ENCODE measurements at regions not wholly inside any gene's neighbourhood (a gene's known extent, or its start where the extent isn't known, plus 50 kb on each side); places are given as distances from the start of the nearest gene placed in this dataset.
"Not testable (repeated sequence)": the region's sequence is repeated elsewhere in the genome, so short reads cannot be mapped to it uniquely, and the experiment has no call there.

DNA sequence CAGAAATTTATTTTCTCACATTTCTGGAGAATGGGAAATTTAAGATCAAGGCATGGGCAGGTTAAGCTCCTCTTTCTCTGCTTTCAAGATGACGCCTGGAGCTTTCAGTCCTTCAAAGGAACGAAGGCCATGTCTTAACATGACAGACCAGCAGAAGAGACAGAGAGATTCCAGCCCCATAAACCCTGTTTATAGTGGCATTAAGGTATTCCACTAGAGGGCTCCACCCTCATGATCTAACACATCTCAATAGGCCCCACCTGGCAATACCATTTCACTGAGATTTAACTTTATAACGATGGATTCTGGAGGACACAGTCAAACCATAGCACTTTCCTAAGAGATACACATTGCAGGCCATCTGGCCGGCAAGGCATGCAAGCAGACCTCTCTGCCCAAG, 1406.1 kb downstream of the RPIA start:
- not testable (repeated sequence) for H3K36me3 ChIP-seq (ENCODE audit: insufficient read depth, low read length); H3K27me3 ChIP-seq (ENCODE audit: insufficient read depth, low read length); H4K20me1 ChIP-seq (ENCODE audit: insufficient read depth, low read length); H3K4me2 ChIP-seq (ENCODE audit: low read length); H2AFZ ChIP-seq (ENCODE audit: low read length); H3K9me3 ChIP-seq (ENCODE audit: low read length); H3F3A ChIP-seq (ENCODE audit: insufficient read depth, low read length); H3K4me1 ChIP-seq (ENCODE audit: insufficient read depth, low read length, severe bottlenecking); H3K9me2 ChIP-seq (ENCODE audit: low read depth, low read length); H3K9ac ChIP-seq (ENCODE audit: low read length); H3K4me3 ChIP-seq (ENCODE audit: low read depth, low read length, poor library complexity, severe bottlenecking); H3K27ac ChIP-seq (ENCODE audit: low read depth, low read length, poor library complexity, severe bottlenecking); H3K79me2 ChIP-seq (ENCODE audit: insufficient read depth, low read length)

GRCh38 chr2:90105142-90105541, 1413.7 kb downstream of the RPIA start:
- H3K27me3 ChIP-seq (ENCODE audit: insufficient read depth, low read length); H3K4me3 ChIP-seq (ENCODE audit: low read depth, low read length, poor library complexity, severe bottlenecking); H3K27ac ChIP-seq (ENCODE audit: low read depth, low read length, poor library complexity, severe bottlenecking); H4K20me1 ChIP-seq (ENCODE audit: insufficient read depth, low read length); H3K9me3 ChIP-seq (ENCODE audit: low read length); H3K9me2 ChIP-seq (ENCODE audit: low read depth, low read length); H3K36me3 ChIP-seq (ENCODE audit: insufficient read depth, low read length); H3K4me2 ChIP-seq (ENCODE audit: low read length); H2AFZ ChIP-seq (ENCODE audit: low read length); H3K4me1 ChIP-seq (ENCODE audit: insufficient read depth, low read length, severe bottlenecking); H3K79me2 ChIP-seq (ENCODE audit: insufficient read depth, low read length); H3F3A ChIP-seq (ENCODE audit: insufficient read depth, low read length); H3K9ac ChIP-seq (ENCODE audit: low read length): not testable (repeated sequence)

DNA sequence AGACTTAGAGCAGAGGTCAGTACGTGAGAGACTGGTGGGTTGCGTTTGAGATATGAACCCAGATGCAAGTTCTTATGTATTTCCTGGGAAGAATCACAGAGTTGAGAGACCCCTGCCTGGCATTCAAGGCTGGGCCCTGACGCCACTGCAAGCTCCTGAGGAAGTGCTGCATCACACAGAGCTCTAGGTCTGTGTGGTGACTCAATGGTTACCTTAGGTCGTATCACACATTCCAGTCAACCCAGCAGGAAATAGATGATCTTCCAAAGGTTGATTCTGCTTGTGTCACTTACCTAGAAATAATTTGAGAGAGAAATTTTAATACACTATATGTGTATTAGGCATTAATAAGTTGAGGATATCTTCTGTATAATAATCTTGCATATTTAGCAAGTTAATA, 1431.9 kb downstream of the RPIA start:
- not testable (repeated sequence) for H3K4me1 ChIP-seq (ENCODE audit: insufficient read depth, low read length, severe bottlenecking); H3F3A ChIP-seq (ENCODE audit: insufficient read depth, low read length); H3K36me3 ChIP-seq (ENCODE audit: insufficient read depth, low read length); H2AFZ ChIP-seq (ENCODE audit: low read length); H3K9ac ChIP-seq (ENCODE audit: low read length); H4K20me1 ChIP-seq (ENCODE audit: insufficient read depth, low read length); H3K27me3 ChIP-seq (ENCODE audit: insufficient read depth, low read length); H3K79me2 ChIP-seq (ENCODE audit: insufficient read depth, low read length); H3K27ac ChIP-seq (ENCODE audit: low read depth, low read length, poor library complexity, severe bottlenecking); H3K4me2 ChIP-seq (ENCODE audit: low read length); H3K9me3 ChIP-seq (ENCODE audit: low read length); H3K4me3 ChIP-seq (ENCODE audit: low read depth, low read length, poor library complexity, severe bottlenecking); H3K9me2 ChIP-seq (ENCODE audit: low read depth, low read length)

DNA sequence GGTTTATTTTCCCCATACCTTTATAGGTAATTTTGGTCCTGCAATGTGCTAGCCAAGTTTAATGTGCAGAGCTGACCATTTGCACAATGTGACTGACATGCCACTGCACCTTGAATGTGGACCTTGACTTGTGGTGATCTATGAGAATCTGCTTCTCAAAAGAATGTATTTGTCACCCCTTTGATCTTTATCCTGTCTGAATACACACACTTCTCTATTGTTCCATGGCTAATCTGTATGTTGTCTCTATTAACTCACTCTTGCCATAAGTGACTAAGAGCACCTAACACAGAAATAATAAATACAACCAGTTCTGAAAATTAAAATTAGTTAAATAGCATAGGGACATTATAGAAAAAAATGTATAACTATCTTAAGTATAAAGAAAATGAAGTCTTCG, 1447.6 kb downstream of the RPIA start:
- not testable (repeated sequence) for H4K20me1 ChIP-seq (ENCODE audit: insufficient read depth, low read length); H3K4me2 ChIP-seq (ENCODE audit: low read length); H3K36me3 ChIP-seq (ENCODE audit: insufficient read depth, low read length); H3K27me3 ChIP-seq (ENCODE audit: insufficient read depth, low read length); H3K27ac ChIP-seq (ENCODE audit: low read depth, low read length, poor library complexity, severe bottlenecking); H3K9ac ChIP-seq (ENCODE audit: low read length); H3K4me1 ChIP-seq (ENCODE audit: insufficient read depth, low read length, severe bottlenecking); H3K4me3 ChIP-seq (ENCODE audit: low read depth, low read length, poor library complexity, severe bottlenecking); H3K79me2 ChIP-seq (ENCODE audit: insufficient read depth, low read length); H3F3A ChIP-seq (ENCODE audit: insufficient read depth, low read length); H3K9me2 ChIP-seq (ENCODE audit: low read depth, low read length); H3K9me3 ChIP-seq (ENCODE audit: low read length); H2AFZ ChIP-seq (ENCODE audit: low read length)

- H3K79me2 ChIP-seq (ENCODE audit: insufficient read depth, low read length); H3K9me2 ChIP-seq (ENCODE audit: low read depth, low read length); H3K9me3 ChIP-seq (ENCODE audit: low read length); H3K9ac ChIP-seq (ENCODE audit: low read length); H4K20me1 ChIP-seq (ENCODE audit: insufficient read depth, low read length); H3K36me3 ChIP-seq (ENCODE audit: insufficient read depth, low read length); H3F3A ChIP-seq (ENCODE audit: insufficient read depth, low read length); H3K27ac ChIP-seq (ENCODE audit: low read depth, low read length, poor library complexity, severe bottlenecking); H2AFZ ChIP-seq (ENCODE audit: low read length); H3K4me3 ChIP-seq (ENCODE audit: low read depth, low read length, poor library complexity, severe bottlenecking); H3K4me2 ChIP-seq (ENCODE audit: low read length); H3K4me1 ChIP-seq (ENCODE audit: insufficient read depth, low read length, severe bottlenecking); H3K27me3 ChIP-seq (ENCODE audit: insufficient read depth, low read length): not testable (repeated sequence)
Observed at GRCh38 chr2:90141558-90141957, 1450.1 kb downstream of the RPIA start.

- not testable (repeated sequence) for H3K9ac ChIP-seq (ENCODE audit: low read length); H3F3A ChIP-seq (ENCODE audit: insufficient read depth, low read length); H4K20me1 ChIP-seq (ENCODE audit: insufficient read depth, low read length); H3K79me2 ChIP-seq (ENCODE audit: insufficient read depth, low read length); H3K36me3 ChIP-seq (ENCODE audit: insufficient read depth, low read length); H3K27me3 ChIP-seq (ENCODE audit: insufficient read depth, low read length); H3K4me2 ChIP-seq (ENCODE audit: low read length); H3K9me2 ChIP-seq (ENCODE audit: low read depth, low read length); H2AFZ ChIP-seq (ENCODE audit: low read length); H3K4me1 ChIP-seq (ENCODE audit: insufficient read depth, low read length, severe bottlenecking); H3K9me3 ChIP-seq (ENCODE audit: low read length); H3K4me3 ChIP-seq (ENCODE audit: low read depth, low read length, poor library complexity, severe bottlenecking); H3K27ac ChIP-seq (ENCODE audit: low read depth, low read length, poor library complexity, severe bottlenecking)
Observed at GRCh38 chr2:90151805-90152204, 1460.3 kb downstream of the RPIA start.
